Muscle layer of colon (tissue), 2 donors: ENCODE measurements at regions not wholly inside any gene's neighbourhood (a gene's known extent, or its start where the extent isn't known, plus 50 kb on each side); places are given as distances from the start of the nearest gene placed in this dataset.
A peak's percentile ranks its signal among the peaks of the same experiment; 100 is the strongest.

Experiments used
- H3K27ac ChIP-seq: one replicate; pipeline ENCODE4 v1.7.0; 2013; ENCODE audit warnings: low read depth, mild to moderate bottlenecking, low read length, moderate library complexity
- H3K27me3 ChIP-seq, 2 donors: one replicate each; pipeline ENCODE4 v1.7.0; 2013; ENCODE audit warnings: low read length in 2 of 2, mild to moderate bottlenecking in 2 of 2; ENCODE audit not compliant: insufficient read depth in 2 of 2, control insufficient read depth in 1 of 2
- H3K36me3 ChIP-seq: one replicate; pipeline ENCODE4 v1.7.0; 2013; ENCODE audit warnings: mild to moderate bottlenecking, low read length; ENCODE audit not compliant: insufficient read depth
- H3K4me1 ChIP-seq: one replicate; pipeline ENCODE4 v1.7.0; 2013; ENCODE audit warnings: mild to moderate bottlenecking, low read length; ENCODE audit not compliant: insufficient read depth
- H3K4me3 ChIP-seq, 2 donors: one replicate each; pipeline ENCODE4 v1.7.0; 2013; ENCODE audit warnings: low read length in 2 of 2, low read depth in 1 of 2, mild to moderate bottlenecking in 1 of 2, moderate library complexity in 1 of 2
- H3K9ac ChIP-seq: one replicate; pipeline ENCODE4 v1.7.0; 2013; ENCODE audit warnings: low read length
- H3K9me3 ChIP-seq: one replicate; pipeline ENCODE4 v1.7.0; 2013; ENCODE audit warnings: mild to moderate bottlenecking, low read length
- donor health status: abdominal sarcoma.
- donor health status: Adenocarcinoma of cecum.

DNA sequence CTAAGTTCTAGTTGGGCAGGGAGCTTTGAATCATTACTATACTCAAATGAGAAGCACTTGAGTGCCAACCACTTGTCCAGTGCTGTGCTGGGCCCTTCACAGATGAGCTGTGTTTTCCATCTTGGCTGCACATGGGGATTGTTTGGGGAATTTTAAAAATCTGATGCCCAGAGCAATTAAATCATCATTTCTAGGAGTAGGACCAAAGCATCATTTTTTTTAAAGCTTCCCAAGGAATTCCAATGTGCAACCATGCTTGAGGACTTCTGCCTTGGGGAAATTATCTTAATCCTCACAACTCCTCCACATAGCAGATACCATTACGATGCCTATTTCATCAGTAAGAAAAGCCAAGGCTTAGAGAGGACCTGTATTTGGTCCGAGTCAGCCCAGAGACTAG lies 131.4 kb downstream of the TMEM174 start:
- Histone ChIP-seq H3K27me3 (peaks cover 41 to 67% of the 10 kb centered on the region in 2 donors), H3K4me1 (peaks cover 7% of the 10 kb centered on the region), H3K27ac (no peak overlapping the region), H3K9me3 (no peaks in the 10 kb centered on the region), H3K36me3 (no peaks in the 10 kb centered on the region), H3K9ac (no peak overlapping the region), H3K4me3 (no peak overlapping the region)

DNA sequence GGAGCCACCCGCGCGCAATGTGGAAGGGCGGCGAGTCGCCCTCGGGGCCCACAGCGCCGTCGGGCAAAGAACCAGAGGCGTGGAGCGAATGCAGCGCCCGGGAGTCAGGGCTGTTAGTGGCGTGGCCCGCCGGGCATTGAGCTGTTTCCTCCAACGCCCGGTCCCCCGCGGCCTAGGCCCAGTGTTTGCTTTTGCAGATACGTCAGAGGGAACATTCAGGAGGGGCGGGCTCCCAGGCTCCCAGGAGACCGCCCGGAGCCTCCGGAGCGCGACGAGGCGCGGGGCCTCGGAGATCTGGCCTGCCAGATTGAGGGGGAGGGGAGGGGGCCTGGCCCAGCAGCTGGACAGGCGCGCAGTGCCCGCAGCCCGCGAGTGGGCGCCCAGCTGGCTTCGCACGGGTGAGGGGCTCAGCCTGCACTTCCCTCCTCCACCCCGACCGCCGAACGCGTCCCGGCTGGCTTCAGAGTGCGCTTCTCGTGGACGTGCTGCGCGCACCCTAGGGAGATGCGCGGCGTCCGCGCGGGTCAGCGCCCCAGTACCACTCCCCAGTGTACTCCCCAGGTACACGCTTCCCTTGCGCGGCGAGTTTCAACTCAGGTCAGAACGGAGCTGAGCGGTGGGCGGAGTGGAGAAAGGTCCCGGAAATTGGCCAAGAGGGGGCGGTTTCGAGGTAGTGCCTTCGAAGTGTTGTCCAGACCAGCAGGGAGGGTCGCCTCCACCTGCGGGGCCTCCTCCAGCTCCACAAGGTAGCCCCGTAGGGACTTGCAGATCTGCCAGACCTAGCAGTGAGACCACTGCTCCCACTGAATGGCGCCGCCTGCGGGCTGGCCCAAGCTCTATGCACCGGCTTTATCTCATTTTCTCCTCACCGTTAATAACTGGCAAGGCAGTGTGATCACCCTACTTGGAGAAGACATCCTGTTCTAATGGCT lies 130.4 kb downstream of the TMEM174 start:
- Histone ChIP-seq H3K36me3 (no peaks in the 10 kb centered on the region), H3K27ac (no peak overlapping the region), H3K4me3 (no peak overlapping the region), H3K9me3 (no peaks in the 10 kb centered on the region), H3K27me3 (peaks cover 51 to 76% of the 10 kb centered on the region in 2 donors), H3K9ac (no peak overlapping the region), H3K4me1 (peaks cover 16% of the 10 kb centered on the region)

DNA sequence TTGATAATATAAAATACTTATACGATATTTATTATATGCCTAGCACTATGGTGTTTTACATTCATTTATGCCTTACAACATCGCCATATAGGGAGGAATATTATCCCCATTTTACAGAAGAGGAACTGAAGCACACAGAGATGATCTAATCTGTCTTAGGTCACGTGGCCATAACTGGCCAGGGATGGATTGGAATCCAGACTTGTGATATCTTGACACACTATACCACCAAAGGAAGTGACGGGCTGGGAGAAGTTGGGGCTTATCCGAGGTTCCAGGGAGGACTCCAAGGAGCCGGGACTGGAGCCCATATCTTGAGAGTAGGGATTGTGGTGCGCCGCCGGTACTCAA lies 129.8 kb downstream of the TMEM174 start:
- no peak overlapping the region for H3K27ac ChIP-seq
- H3K4me3 ChIP-seq = no peak overlapping the region
- H3K4me1 ChIP-seq = peaks cover 19% of the 10 kb centered on the region
- H3K36me3 ChIP-seq = no peaks in the 10 kb centered on the region
- H3K9ac ChIP-seq = no peak overlapping the region
- peaks cover 58 to 83% of the 10 kb centered on the region in 2 donors for H3K27me3 ChIP-seq
- no peaks in the 10 kb centered on the region for H3K9me3 ChIP-seq

DNA sequence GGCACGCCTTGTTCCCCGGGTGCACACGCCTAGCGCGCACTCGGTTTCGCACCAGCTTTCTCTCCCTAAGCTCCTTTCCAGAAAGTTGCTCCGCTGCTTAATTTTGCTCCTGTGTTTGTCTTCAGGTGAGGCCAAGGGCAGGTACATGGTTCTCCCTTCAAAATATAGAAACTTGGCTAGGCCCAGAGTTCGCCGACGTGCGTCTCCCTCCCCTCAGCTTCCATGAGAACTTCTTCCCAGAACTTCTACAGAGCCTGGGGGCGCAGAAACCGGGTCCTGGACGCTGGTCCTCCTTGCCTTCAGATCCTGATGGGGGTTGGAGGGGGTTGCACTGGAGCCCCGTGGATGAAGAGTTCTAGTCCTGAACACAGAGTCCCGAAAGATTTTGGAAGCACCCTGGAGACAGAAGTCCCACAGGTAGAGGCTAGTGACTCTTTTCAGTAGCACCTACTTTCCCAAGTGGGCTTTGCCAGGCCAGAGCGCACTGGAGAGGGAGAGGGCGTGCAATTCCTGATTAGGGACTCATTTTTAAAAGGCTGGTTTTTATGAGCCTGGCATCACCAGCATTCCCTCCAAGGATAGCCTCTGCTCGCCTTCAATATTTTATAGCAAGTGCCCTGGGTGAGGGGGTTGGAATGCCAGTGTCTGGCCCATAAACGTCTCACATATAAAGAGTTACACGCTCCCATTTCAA lies 128.4 kb downstream of the TMEM174 start:
- Histone ChIP-seq H3K27me3 (peaks cover 71 to 96% of the 10 kb centered on the region in 2 donors), H3K9ac (no peak overlapping the region), H3K9me3 (no peaks in the 10 kb centered on the region), H3K4me1 (peaks cover 19% of the 10 kb centered on the region), H3K4me3 (no peak overlapping the region), H3K36me3 (no peaks in the 10 kb centered on the region), H3K27ac (no peak overlapping the region)

DNA sequence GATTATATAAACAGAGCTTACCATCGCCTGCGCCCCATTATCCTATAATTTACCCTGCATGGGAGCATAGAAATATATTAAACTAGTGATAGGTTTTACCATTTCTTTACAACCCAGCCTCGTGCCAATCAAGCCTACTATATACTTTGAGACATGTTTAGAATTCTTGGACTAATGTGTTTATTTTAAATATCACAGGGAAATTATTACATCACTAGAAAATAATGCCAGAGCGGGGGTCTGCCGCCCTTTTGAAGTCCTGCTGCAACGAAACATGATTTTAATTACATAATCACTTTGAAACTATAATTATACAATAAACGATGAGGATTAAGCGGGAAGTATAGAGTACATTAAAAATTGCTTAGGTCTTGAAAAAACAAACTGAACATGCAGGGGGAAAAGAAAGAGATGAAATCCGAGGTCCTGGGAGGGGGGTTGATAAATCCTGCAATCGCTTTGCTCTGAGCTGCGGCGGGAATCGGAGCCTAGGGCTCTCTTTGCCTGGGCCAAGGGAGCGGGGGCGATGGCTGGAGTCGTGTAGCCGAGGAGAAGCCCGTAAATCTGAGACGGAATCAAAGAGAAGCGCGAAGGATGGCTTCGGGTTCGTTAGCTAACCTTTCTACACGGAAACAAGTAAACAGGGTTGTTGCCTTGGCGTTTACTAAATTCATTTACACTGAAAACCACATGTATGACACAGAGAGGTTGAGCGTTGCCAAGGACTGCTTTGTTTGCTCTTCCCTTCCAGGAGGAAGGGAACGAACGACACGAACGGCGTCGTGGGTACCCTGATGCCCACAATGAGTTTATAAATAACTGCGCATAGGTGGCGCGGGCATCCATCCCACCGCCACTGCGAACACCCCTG lies 127.6 kb downstream of the TMEM174 start:
- peaks cover 19% of the 10 kb centered on the region for H3K4me1 ChIP-seq
- no peak overlapping the region for H3K27ac ChIP-seq
- H3K4me3 ChIP-seq = no peak overlapping the region
- H3K36me3 ChIP-seq = no peaks in the 10 kb centered on the region
- H3K9me3 ChIP-seq = no peaks in the 10 kb centered on the region
- H3K27me3 ChIP-seq = peaks cover 76 to 89% of the 10 kb centered on the region in 2 donors
- H3K9ac ChIP-seq = no peak overlapping the region

DNA sequence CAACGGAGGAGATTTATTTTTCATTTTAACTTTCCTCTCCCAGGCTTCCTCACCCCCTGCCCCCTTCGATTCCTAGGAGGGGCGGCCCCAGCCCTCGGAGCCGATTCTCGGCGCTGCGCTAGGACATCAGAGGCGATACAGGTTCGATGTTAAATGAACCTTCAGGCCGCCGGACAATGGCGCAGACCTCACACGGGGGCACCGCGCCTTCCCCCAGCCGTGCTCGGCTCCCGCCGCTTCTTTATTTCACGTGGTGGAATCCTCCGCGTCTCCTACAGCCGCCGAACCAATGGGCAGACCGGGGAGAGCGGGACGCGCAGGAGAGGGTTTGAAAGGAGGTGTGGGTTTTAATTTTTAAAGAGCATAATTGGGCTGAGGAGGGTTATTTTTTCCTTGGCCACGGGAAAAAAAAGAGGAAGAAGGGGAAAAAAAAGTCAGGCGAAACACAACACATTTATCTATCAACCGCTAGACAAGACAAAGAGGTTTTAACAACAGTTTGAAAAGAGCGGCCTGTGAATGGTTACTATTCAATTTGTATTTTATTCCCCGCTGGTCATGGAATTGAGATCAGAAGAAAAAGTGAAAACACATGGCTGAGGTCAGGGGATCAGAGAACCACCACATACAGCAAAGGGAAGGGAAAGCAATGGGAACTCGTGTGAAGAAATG lies 126.8 kb downstream of the TMEM174 start:
- peaks cover 19% of the 10 kb centered on the region for H3K4me1 ChIP-seq
- H3K9me3 ChIP-seq = no peaks in the 10 kb centered on the region
- H3K4me3 ChIP-seq = peak overlapping the region in 1 of 2 donors; percentile 10
- no peak overlapping the region for H3K9ac ChIP-seq
- H3K27me3 ChIP-seq = peaks cover 76 to 82% of the 10 kb centered on the region in 2 donors
- H3K27ac ChIP-seq = no peak overlapping the region
- H3K36me3 ChIP-seq = no peaks in the 10 kb centered on the region

DNA sequence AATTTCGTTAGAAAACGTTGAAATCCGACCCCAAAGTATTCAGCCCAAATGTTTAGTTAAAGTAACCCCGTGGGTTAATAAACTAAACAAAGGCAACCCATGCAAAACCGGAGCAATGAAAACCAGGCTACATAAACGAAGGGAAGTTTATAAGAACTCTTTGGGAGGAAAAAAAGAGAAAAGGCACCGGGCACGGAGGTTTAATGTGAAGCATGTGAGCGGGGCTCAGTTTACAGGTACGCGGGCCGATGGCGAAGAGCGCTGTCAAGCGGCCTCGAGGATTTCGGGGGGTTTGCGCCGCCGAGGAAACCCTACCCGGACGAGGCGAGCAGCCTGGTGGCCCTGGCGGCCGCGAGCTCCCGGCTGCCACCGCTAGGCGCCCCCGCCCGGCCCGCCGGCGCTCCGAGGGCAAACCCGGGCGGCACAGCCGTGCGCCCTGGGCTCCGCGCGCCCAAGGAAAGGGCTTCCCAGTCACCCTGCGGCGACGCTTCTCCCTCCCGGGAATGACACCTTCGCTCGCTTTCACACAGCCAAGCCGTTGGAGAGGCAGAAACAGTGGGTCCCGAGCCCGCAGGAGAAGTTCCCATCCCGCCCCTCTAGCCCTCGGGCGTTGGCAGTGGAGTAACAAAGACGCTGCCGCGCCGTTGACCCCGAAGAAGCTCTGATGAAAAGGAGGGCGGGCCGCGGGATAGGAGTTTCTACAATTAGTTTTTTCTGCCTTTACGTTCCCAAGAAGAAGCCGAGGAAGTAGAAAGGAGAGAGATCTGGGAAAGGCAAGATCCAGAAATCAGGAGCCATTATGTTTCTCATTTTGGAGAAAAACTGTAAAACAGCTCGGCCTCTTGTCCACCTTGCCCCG lies 126.0 kb downstream of the TMEM174 start:
- Histone ChIP-seq H3K4me3 (peak overlapping the region in 1 of 2 donors; percentile 29), H3K27ac (no peak overlapping the region), H3K36me3 (no peaks in the 10 kb centered on the region), H3K9ac (no peak overlapping the region), H3K27me3 (peaks cover 74 to 76% of the 10 kb centered on the region in 2 donors), H3K4me1 (peaks cover 19% of the 10 kb centered on the region), H3K9me3 (no peaks in the 10 kb centered on the region)

DNA sequence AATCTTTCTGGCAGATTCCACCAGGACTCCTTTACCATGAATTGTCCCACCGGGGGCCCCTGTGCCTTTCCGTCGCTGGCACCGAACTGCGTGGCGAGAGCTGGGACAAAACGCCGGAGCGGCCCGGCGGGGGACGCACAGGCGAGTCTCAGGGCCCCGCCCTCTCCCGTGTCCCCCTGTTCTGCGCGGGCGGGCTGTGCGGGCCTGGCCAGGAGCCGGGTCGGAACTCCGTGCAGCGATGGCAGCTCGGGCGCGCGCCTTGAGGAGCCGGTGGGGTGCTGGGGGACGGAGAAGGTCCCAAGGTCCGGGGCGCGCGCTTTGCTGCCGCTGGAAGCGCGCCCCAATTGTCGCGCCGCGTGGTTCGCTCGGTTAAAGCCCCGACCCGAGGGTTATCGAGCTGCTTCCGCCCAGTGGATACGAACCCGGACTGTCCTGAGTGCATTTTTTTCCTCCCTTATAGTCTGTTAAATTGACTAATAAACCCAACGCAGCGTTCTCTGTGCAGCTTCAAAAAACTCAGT lies 125.3 kb downstream of the TMEM174 start:
- no peaks in the 10 kb centered on the region for H3K9me3 ChIP-seq
- H3K27me3 ChIP-seq = peaks cover 67 to 69% of the 10 kb centered on the region in 2 donors
- no peak overlapping the region for H3K27ac ChIP-seq
- peak overlapping the region in 1 of 2 donors; percentile 31 for H3K4me3 ChIP-seq
- no peaks in the 10 kb centered on the region for H3K36me3 ChIP-seq
- H3K4me1 ChIP-seq = peaks cover 19% of the 10 kb centered on the region
- no peak overlapping the region for H3K9ac ChIP-seq

DNA sequence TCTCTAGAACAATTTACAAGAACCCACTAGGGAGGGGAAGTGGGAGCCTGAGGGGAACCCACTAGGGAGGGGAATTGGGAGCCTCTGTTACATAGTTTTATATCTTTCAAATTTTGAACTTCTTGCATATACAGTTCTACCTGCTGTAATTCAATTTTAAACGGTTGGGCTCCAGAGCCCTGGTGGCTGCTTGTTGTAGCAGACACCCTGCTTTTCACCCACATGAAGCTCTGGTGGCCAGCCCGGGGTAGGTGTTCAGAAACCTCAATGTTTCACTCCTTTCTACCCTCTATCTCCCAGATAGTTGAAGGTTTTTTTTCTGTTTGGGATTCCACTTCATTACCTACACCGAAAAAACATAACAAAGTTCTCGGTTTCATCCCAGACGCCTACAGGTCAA lies 124.4 kb downstream of the TMEM174 start:
- Histone ChIP-seq H3K9me3 (no peaks in the 10 kb centered on the region), H3K27me3 (peaks cover 60 to 61% of the 10 kb centered on the region in 2 donors), H3K4me1 (peaks cover 19% of the 10 kb centered on the region), H3K36me3 (no peaks in the 10 kb centered on the region), H3K9ac (no peak overlapping the region), H3K27ac (no peak overlapping the region), H3K4me3 (no peak overlapping the region)

DNA sequence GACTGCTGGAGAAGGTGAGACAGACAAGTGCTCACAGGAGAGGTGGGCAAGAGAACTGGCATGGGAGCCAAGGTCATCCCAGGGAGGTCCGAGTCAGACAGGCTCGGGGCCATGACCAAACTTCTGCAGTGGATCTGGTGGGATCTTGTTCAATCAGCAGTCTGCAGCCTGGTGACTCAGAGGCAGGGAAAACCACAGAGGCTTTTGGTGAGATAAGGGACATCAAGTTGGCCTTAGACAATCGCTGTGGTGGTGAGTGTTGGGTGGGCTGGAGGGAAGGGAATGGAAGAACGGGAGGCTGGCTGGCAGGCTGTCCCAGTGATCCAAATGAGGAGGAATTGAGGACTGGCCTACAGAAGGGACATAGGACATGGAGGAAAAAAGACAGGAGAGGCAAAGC lies 123.8 kb downstream of the TMEM174 start:
- no peak overlapping the region for H3K27ac ChIP-seq
- H3K4me3 ChIP-seq = no peak overlapping the region
- H3K9me3 ChIP-seq = no peaks in the 10 kb centered on the region
- no peaks in the 10 kb centered on the region for H3K36me3 ChIP-seq
- peaks cover 54 to 59% of the 10 kb centered on the region in 2 donors for H3K27me3 ChIP-seq
- no peak overlapping the region for H3K9ac ChIP-seq
- H3K4me1 ChIP-seq = peaks cover 19% of the 10 kb centered on the region
